T-helper 17 cell (primary cell): ENCODE measurements at regions not wholly inside any gene's neighbourhood (a gene's known extent, or its start where the extent isn't known, plus 50 kb on each side); places are given as distances from the start of the nearest gene placed in this dataset.

Source experiments
- ATAC-seq: fragments of 150-1000 bp; cut with Tn5 transposase; 2 replicates; pipeline ENCODE4 v1.10.0; 2021; ENCODE audit warnings: mild to moderate bottlenecking, moderate library complexity
- DNase-seq, 3 donors: peaks; one replicate each; pipeline versions ENCODE4 v3.0.0 to v3.0.0-alpha.2; 2020 to 2021
- H3K9me3 ChIP-seq: one replicate; pipeline ENCODE4 v1.7.0; 2013; ENCODE audit warnings: low read length, mild to moderate bottlenecking; ENCODE audit not compliant: control insufficient read depth, poor library complexity, severe bottlenecking
- H3K27ac Mint-ChIP-seq: one replicate; pipeline ENCODE4 v1.8.0; 2022; ENCODE audit warnings: mild to moderate bottlenecking, moderate library complexity, mixed read lengths
- H3K27me3 Mint-ChIP-seq: one replicate; pipeline ENCODE4 v1.8.0; 2022; ENCODE audit warnings: mixed read lengths
- H3K36me3 Mint-ChIP-seq: one replicate; pipeline ENCODE4 v1.8.0; 2022; ENCODE audit warnings: low read depth, mixed read lengths
- H3K4me1 Mint-ChIP-seq: one replicate; pipeline ENCODE4 v1.8.0; 2022; ENCODE audit warnings: mild to moderate bottlenecking, mixed read lengths
- H3K4me3 Mint-ChIP-seq: one replicate; pipeline ENCODE4 v1.8.0; 2022; ENCODE audit warnings: mild to moderate bottlenecking, moderate library complexity, mixed read lengths

DNA sequence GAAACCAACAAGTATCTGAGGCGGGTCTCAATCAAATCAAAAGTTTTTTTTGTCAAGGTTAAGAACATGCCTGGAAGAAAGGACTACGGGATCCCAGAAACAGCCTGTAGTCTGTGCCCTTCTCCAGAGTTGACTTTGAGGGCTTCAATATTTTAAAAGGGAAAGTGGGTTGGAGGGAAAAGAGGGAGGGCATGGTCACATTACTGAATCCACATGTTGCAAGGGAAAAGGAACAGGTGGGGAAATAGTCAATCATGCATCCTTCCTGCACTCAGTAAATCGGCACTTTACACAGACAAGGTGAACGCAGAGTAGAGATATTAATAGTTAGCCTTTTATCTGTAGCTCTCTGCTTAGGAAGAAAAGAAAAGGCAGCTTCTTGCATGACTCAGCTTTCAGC is 808.5 kb downstream of the UQCRFS1 start:
- ATAC-seq: no peak
- Mint-ChIP-seq H3K27me3 (no peaks in the 10 kb centered on the region), H3K27ac (no peak overlapping the region), H3K4me3 (no peak overlapping the region), H3K36me3 (no peaks in the 10 kb centered on the region), H3K4me1 (no peaks in the 10 kb centered on the region)
- DNase-seq: no peak
- no peaks in the 10 kb centered on the region for H3K9me3 ChIP-seq

DNA sequence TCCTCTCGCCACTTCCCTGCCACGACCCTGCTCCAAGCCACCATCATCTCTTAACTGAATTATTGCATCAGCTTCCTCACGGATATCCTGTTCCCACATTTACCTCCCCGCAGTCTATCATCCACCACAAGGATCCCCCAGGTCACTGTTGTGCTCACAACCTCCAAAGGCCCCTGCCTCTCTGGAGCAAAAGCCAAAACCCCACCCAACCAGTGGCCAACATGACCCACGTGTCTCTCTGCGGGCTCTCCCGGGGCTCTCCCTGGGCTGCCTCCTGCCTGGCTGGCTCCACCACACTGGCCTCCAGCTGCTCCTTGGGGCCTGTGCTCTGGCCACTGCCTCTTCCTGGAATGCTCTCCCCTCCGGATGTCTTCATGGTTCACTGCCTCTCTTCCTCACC is 809.3 kb downstream of the UQCRFS1 start:
- Mint-ChIP-seq H3K4me3 (no peak overlapping the region), H3K27me3 (no peaks in the 10 kb centered on the region), H3K36me3 (no peaks in the 10 kb centered on the region), H3K27ac (no peak overlapping the region), H3K4me1 (no peaks in the 10 kb centered on the region)
- ATAC-seq (no peak), DNase-seq (no peak)
- H3K9me3 ChIP-seq: no peaks in the 10 kb centered on the region

DNA sequence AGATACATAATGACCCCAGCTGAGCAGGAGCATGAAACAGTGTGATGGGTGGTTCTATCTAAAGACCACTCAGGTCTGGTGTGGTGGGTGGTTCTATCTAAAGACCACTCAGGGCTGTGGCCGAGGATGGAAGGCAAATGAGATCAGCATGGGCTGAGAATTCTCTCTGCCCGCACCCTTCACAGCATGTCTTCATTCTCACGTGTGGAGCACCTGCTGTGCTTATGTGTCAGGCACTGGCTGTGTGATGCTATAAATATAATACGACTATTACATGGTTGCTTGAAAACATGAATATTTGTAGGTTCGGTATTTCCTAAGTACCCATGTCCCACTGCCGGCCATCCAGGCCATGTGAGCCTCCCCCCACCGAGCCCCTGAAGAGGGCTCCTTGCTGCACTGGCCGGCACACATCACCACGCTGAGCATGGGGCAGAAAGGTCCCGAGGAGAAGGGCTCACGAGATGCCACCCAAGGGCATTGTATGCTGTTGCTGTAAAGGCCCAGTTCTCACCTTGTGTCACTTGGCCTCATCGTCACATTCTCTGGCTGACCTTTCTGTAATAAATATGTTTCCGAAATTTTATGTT is 810.2 kb downstream of the UQCRFS1 start:
- H3K36me3 Mint-ChIP-seq: no peaks in the 10 kb centered on the region
- DNase-seq: no peak
- H3K27me3 Mint-ChIP-seq: no peaks in the 10 kb centered on the region
- ATAC-seq: no peak
- H3K27ac Mint-ChIP-seq: no peak overlapping the region
- no peaks in the 10 kb centered on the region for H3K9me3 ChIP-seq
- no peak overlapping the region for H3K4me3 Mint-ChIP-seq
- no peaks in the 10 kb centered on the region for H3K4me1 Mint-ChIP-seq

DNA sequence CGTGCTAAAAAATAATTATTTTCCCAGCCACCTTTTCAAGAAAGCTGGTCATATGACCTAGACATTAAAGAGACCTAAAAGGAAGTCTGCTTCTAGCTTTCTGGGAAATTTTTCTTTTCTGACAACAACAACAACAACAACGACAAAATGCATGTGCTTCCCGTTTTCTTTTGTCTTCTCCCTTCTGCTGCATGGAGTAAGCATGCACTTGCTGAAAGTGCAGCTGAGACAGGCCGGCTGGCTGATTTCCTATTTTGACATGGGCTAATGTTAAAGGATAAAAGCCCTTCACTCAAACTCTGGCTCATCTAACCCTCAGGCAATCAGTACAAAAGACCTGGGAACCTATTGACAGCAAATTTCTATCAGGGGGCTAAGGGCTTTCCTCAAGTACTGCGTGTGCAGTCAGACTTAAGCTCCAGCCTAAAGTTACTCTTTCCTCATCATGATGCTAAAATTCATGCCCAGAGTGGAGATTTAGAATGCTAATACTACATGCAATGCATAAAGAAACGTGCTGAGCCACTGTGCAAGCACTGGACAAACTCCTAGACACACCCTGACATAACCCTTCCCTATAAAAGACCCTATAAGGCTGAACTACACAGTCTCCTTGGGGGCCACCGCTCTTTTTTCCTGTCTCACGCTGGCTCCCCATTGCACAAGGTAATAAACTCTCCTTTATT is 811.1 kb downstream of the UQCRFS1 start:
- Mint-ChIP-seq H3K27me3 (no peaks in the 10 kb centered on the region), H3K36me3 (no peaks in the 10 kb centered on the region), H3K4me3 (no peak overlapping the region), H3K4me1 (no peaks in the 10 kb centered on the region), H3K27ac (no peak overlapping the region)
- no peak for ATAC-seq
- H3K9me3 ChIP-seq: no peaks in the 10 kb centered on the region
- no peak for DNase-seq

DNA sequence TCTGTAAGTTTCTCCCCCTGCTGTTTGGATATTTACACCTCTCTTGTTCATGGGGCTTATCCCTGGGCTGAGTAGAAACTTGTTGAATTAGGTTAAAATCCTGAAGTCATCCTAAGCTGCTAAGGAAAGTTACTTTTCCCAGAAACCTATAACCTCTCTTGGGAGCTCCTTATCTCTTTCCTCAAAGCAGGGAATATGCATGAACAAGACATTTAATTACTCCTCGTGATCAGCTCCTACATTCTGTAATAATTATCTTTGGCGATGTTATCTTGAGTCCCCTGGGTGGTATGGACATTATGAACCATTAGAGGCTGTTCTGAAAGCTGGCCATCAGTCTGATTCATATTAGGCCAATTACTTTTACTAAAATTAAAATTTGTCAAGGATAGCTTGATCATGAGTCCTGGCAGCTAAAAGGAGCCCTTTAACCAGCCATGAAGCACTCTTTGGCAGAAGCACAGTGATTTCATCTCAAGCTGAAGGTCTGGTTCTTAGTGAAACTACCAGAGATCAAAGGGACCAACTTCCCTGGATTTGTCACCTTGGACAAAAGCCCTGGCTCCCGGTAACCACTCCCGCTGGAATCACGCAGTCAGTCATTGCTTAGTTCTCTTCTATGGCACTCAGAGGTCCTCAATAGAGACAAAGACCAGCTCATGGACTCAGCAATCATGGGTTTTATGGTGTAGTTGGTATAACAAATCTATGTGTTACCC is 811.8 kb downstream of the UQCRFS1 start:
- DNase-seq (no peak), ATAC-seq (no peak)
- Mint-ChIP-seq H3K4me3 (no peak overlapping the region), H3K27ac (no peak overlapping the region), H3K36me3 (no peaks in the 10 kb centered on the region), H3K4me1 (no peaks in the 10 kb centered on the region), H3K27me3 (no peaks in the 10 kb centered on the region)
- no peaks in the 10 kb centered on the region for H3K9me3 ChIP-seq

DNA sequence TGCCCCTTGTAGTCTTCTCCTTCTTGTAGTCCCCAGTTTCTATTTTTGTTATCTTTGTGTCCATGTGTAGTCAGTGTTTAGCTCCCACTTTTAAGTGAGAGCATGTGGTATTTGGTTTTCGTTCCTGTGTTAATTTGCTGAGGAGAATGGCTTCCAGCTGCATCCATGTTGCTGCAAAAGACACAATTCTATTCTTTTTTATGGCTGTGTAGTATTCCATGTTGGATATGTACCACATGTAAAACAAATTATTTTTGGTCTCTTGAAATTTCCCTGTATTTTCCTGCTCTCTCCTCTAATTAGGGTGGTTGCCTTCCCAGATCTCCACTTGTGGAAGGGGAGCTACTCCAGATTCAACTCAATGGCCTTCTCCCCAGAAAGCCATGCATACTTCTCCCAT is 813.8 kb downstream of the UQCRFS1 start:
- H3K4me3 Mint-ChIP-seq: no peak overlapping the region
- H3K27ac Mint-ChIP-seq: no peak overlapping the region
- H3K36me3 Mint-ChIP-seq: no peaks in the 10 kb centered on the region
- H3K27me3 Mint-ChIP-seq: no peaks in the 10 kb centered on the region
- no peaks in the 10 kb centered on the region for H3K4me1 Mint-ChIP-seq
- no peak for ATAC-seq
- H3K9me3 ChIP-seq: no peaks in the 10 kb centered on the region
- no peak for DNase-seq

DNA sequence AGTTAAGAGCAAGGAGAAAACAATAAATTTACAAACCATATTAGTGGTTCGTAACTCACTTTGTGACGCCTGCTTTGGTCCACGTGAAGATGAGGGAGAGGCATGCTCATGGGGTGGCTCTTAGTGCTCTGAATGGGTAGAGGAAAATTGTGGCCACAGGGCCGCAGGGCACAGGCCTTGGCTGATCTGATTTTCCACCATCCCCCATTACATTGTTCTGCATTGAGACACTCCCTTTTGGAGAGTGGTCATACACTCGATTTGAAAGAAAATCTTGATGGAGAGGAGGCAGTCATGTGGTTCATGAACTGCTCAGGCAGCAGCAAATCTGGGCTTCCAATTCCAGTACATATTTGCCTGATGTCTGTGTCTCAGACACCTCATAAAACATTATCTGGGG is 815.2 kb downstream of the UQCRFS1 start:
- Mint-ChIP-seq H3K27me3 (no peaks in the 10 kb centered on the region), H3K4me1 (no peaks in the 10 kb centered on the region), H3K36me3 (no peaks in the 10 kb centered on the region), H3K27ac (no peak overlapping the region), H3K4me3 (no peak overlapping the region)
- DNase-seq: no peak
- no peaks in the 10 kb centered on the region for H3K9me3 ChIP-seq
- ATAC-seq: no peak

DNA sequence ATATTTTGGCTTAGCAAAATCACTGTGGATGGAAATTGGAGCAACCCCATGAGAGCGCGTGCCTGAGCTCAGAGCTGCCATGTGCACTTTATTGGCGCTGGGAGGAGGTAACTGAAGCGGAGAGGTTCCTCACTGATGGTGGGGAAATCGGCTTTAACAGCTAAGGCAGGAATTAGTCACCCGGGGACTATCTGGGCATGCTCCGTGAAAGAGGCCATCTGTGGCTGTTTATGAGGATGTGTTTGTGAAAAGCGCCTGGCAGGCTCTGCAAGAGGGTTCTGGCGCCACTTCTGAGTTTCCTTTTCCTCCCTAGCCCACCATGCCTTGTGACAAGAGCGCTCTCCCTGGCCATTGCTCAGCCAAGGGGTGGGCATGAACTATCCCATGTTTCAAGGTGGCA is 815.6 kb downstream of the UQCRFS1 start:
- Mint-ChIP-seq H3K27ac (no peak overlapping the region), H3K4me3 (no peak overlapping the region), H3K36me3 (no peaks in the 10 kb centered on the region), H3K27me3 (no peaks in the 10 kb centered on the region), H3K4me1 (no peaks in the 10 kb centered on the region)
- ATAC-seq (no peak), DNase-seq (no peak)
- no peaks in the 10 kb centered on the region for H3K9me3 ChIP-seq

DNA sequence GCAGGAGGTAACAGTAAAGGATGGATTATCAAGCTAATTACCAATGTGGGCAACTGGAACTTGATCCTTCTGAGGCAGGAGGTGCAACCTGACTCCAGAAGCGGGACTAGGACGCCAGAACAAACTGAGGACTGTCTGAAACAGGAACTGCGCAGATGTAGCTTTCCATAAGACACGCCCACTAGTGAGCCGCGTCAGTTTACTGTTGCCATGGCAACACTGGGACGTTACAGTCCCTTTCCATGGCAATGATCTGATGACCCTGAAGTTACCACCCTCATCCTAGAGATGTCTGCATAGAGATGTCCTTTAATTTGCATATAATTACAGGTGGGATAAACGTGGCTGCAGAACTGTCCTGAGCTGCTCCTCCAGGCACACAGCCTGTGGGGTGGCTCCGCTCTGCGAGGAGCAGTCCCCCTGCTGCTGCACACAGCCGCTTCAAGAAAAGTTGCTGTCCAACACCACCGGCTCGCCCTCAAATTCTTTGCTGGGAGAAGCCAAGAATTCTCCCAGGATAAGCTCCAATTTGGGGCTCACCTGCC is 816.6 kb downstream of the UQCRFS1 start:
- H3K27ac Mint-ChIP-seq: no peak overlapping the region
- H3K4me1 Mint-ChIP-seq: no peaks in the 10 kb centered on the region
- no peaks in the 10 kb centered on the region for H3K27me3 Mint-ChIP-seq
- H3K36me3 Mint-ChIP-seq: no peaks in the 10 kb centered on the region
- ATAC-seq: no peak
- no peaks in the 10 kb centered on the region for H3K9me3 ChIP-seq
- no peak overlapping the region for H3K4me3 Mint-ChIP-seq
- no peak for DNase-seq

DNA sequence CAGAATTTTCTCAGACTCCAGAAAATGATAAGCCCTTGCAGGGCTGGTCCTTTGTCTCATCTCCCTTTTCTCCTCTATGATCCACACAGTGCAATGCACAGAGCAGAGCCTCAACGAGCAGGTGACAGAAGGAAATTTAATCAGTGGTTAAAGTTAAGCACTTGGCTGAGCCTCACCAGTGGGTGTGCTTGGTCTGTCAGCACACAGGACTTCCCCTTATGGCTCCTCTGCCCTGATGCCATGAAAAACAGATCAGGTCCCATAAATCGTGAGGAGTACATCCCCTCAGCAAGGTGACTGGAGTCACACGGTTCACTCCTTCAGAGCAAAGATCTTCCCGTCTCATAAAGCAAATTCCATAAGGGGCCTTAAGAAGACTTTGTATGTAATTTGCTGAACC is 818.2 kb downstream of the UQCRFS1 start:
- ATAC-seq (no peak), DNase-seq (no peak)
- Mint-ChIP-seq H3K27me3 (no peaks in the 10 kb centered on the region), H3K4me3 (no peak overlapping the region), H3K4me1 (no peaks in the 10 kb centered on the region), H3K27ac (no peak overlapping the region), H3K36me3 (no peaks in the 10 kb centered on the region)
- H3K9me3 ChIP-seq: no peaks in the 10 kb centered on the region

DNA sequence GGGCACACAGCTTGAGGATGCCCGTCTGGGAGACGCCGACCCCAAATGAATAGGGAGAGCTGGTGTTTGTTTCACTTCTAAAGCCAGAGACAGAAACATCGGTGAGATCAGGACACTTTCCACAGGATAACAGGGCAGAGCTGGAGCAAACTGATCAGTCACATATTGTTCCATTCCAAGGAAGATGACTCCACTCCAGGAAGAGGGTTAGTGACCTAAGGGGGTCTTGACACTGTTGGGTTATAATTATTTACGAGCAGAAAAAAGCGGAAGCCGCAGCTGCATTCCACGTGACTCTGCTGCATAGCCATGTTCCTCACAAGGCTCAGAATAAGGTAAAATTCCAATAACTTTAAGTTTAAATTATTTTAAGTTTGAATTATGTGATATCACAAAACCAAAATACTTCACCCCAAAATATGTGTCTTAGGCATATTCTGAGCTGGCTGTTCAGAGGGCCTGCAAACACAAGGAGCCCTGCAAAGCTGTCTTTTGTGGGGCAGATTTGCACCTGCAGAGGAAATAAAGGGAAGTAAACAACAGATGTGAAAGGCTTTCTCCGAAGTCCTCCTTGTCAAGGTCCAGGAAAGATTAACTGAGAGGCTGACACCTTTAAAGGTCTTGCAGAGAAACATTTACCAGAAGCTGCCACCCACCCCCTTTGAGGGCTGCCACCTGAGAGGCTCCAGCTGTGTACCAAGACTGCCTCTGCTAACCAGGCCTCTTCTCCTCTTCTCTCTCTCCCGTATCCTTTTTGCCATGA is 819.2 kb downstream of the UQCRFS1 start:
- H3K9me3 ChIP-seq: no peaks in the 10 kb centered on the region

DNA sequence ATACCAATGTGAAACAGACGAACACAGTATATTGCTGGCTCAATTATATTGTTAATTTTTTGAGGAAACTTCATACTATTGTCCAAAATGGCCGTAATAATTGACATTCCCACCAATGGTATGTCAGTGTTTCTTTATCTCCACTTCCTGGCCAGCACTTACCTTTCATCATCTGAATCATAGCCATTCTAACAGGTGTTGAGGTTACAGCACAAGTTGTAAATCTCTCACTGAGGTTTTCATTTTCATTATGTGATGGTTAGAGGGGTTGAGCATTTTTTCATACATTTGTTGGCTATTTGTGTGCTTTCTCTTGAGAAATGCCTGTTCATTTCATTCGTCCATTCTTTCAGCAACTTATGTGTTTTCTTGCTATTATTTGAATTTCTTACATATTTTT is 824.0 kb downstream of the UQCRFS1 start:
- H3K36me3 Mint-ChIP-seq: no peaks in the 10 kb centered on the region
- H3K4me3 Mint-ChIP-seq: no peak overlapping the region
- no peak overlapping the region for H3K27ac Mint-ChIP-seq
- no peak for ATAC-seq
- H3K27me3 Mint-ChIP-seq: no peaks in the 10 kb centered on the region
- H3K9me3 ChIP-seq: no peaks in the 10 kb centered on the region
- H3K4me1 Mint-ChIP-seq: no peaks in the 10 kb centered on the region
- no peak for DNase-seq

More for the DNA sequence above, 819.2 kb downstream of the UQCRFS1 start:
- DNase-seq (no peak), ATAC-seq (no peak)
- Mint-ChIP-seq H3K4me3 (no peak overlapping the region), H3K36me3 (no peaks in the 10 kb centered on the region), H3K4me1 (no peaks in the 10 kb centered on the region), H3K27me3 (no peaks in the 10 kb centered on the region), H3K27ac (no peak overlapping the region)

DNA sequence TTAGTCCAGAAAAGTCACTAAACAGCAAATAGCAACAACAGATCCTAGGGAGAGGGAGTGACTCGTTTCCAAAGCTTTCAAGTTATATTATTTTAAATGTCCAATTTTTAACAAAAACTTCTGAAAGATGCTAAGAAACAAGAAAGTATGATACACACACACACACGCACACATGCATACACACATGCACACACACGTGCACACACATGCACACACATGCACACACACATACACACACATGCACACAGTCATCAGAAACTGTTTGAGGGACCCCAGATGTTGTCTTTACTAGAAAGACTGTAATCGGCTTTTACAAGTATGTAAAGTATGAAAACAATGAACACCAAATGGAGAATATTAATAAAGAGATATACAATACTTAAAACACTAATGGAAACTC is 825.4 kb downstream of the UQCRFS1 start:
- no peak for ATAC-seq
- no peak overlapping the region for H3K4me3 Mint-ChIP-seq
- H3K4me1 Mint-ChIP-seq: no peaks in the 10 kb centered on the region
- no peaks in the 10 kb centered on the region for H3K36me3 Mint-ChIP-seq
- no peak overlapping the region for H3K27ac Mint-ChIP-seq
- H3K9me3 ChIP-seq: no peaks in the 10 kb centered on the region
- H3K27me3 Mint-ChIP-seq: no peaks in the 10 kb centered on the region
- no peak for DNase-seq
